CD4-positive, alpha-beta memory T cell (primary cell): ENCODE measurements at regions not wholly inside any gene's neighbourhood (a gene's known extent, or its start where the extent isn't known, plus 50 kb on each side); places are given as distances from the start of the nearest gene placed in this dataset.

Experiments
- CTCF ChIA-PET: fragments of 350-600 bp; sonication (Branson Sonifier 250); formaldehyde crosslinking; loops from one replicate; lab custom pipeline; 2021; ENCODE audit warnings: inconsistent platforms; ENCODE audit not compliant: partially characterized antibody; lab: Charles Lee
- POLR2A ChIA-PET: fragments of 350-600 bp; sonication (Branson Sonifier 250); formaldehyde crosslinking; loops from one replicate; lab custom pipeline; 2021; ENCODE audit not compliant: partially characterized antibody; lab: Charles Lee
- DNase-seq, 5 donors: peaks; one replicate each; pipeline versions ENCODE4 v3.0.0 to v3.0.0-alpha.2; 2020 to 2022; ENCODE audit warnings: mixed read lengths in 1 of 5
- H3K27ac ChIP-seq: one replicate; pipeline ENCODE4 v1.7.0; 2013; ENCODE audit warnings: low read depth, low read length
- H3K27me3 ChIP-seq: 2 replicates; pipeline ENCODE4 v1.7.0; 2013; ENCODE audit warnings: mild to moderate bottlenecking, low read length, moderate library complexity; ENCODE audit not compliant: insufficient read depth
- H3K36me3 ChIP-seq: 2 replicates; pipeline ENCODE4 v1.7.0; 2013; ENCODE audit warnings: mild to moderate bottlenecking, low read length, moderate library complexity; ENCODE audit not compliant: insufficient read depth
- H3K4me1 ChIP-seq: 2 replicates; pipeline ENCODE4 v1.7.0; 2013; ENCODE audit warnings: mild to moderate bottlenecking, low read length, moderate library complexity; ENCODE audit not compliant: insufficient read depth
- H3K4me3 ChIP-seq, 2 donors: one replicate each; pipeline ENCODE4 v1.7.0; 2013; ENCODE audit warnings: low read length in 2 of 2, mild to moderate bottlenecking in 1 of 2
- H3K9me3 ChIP-seq, 2 donors: one replicate each; pipeline ENCODE4 v1.7.0; 2013; ENCODE audit warnings: low read length in 2 of 2, control low read depth in 1 of 2; ENCODE audit not compliant: control insufficient read depth in 1 of 2
- H3K27ac Mint-ChIP-seq, 7 donors: one replicate each; pipeline ENCODE4 v1.8.0; 2020 to 2021; ENCODE audit warnings: mixed read lengths in 7 of 7, mild to moderate bottlenecking in 6 of 7, inconsistent platforms in 3 of 7, moderate library complexity in 3 of 7
- H3K27me3 Mint-ChIP-seq, 2 donors: one replicate each; pipeline ENCODE4 v1.8.0; 2020 to 2021; ENCODE audit warnings: mixed read lengths in 2 of 2
- H3K36me3 Mint-ChIP-seq, 2 donors: one replicate each; pipeline ENCODE4 v1.8.0; 2020 to 2021; ENCODE audit warnings: mixed read lengths in 2 of 2, inconsistent platforms in 1 of 2, mild to moderate bottlenecking in 1 of 2
- H3K4me1 Mint-ChIP-seq, 4 donors: one replicate each; pipeline ENCODE4 v1.8.0; 2020 to 2021; ENCODE audit warnings: mixed read lengths in 4 of 4, mild to moderate bottlenecking in 1 of 4
- H3K4me3 Mint-ChIP-seq, 8 donors: one replicate each; pipeline ENCODE4 v1.8.0; 2020 to 2021; ENCODE audit warnings: mixed read lengths in 8 of 8, mild to moderate bottlenecking in 7 of 8, moderate library complexity in 6 of 8, inconsistent platforms in 3 of 8
- H3K9me3 Mint-ChIP-seq, 8 donors: one replicate each; pipeline ENCODE4 v1.8.0; 2020 to 2021; ENCODE audit warnings: mixed read lengths in 8 of 8, mild to moderate bottlenecking in 5 of 8, inconsistent platforms in 3 of 8, moderate library complexity in 1 of 8
- intact Hi-C: fragments of 100-400 bp; cut with micrococcal nuclease; formaldehyde crosslinking; loops from one replicate; pipeline ENCODE4 v1.15.1; 2023

- H3K9me3 Mint-ChIP-seq, result peaks cover 0 to 9% (median 0%) of the 10 kb centered on the region in 8 donors
- H3K27ac ChIP-seq, result no peak overlapping the region
- no peaks in the 10 kb centered on the region for H3K4me1 Mint-ChIP-seq
- H3K27ac Mint-ChIP-seq, result no peak overlapping the region
- peaks cover 0 to 1% of the 10 kb centered on the region in 2 donors for H3K27me3 Mint-ChIP-seq
- no peaks in the 10 kb centered on the region for H3K36me3 Mint-ChIP-seq
- H3K36me3 ChIP-seq, result no peaks in the 10 kb centered on the region
- no peaks in the 10 kb centered on the region for H3K9me3 ChIP-seq
- no peaks in the 10 kb centered on the region for H3K4me1 ChIP-seq
- ChIA-PET POLR2A (no interaction called here), CTCF (no interaction called here)
- no peak overlapping the region for H3K4me3 Mint-ChIP-seq
- intact Hi-C loops, result no loop called here
- DNase-seq, result no peak
- H3K27me3 ChIP-seq, result no peaks in the 10 kb centered on the region
- H3K4me3 ChIP-seq, result no peak overlapping the region
These were observed 82.7 kb upstream of the TNPO1 start for GRCh38 chr5:72733810-72734209.

- no peaks in the 10 kb centered on the region for H3K4me1 ChIP-seq
- ChIA-PET CTCF (no interaction called here), POLR2A (no interaction called here)
These were observed 92.9 kb upstream of the TNPO1 start for GRCh38 chr5:72723581-72723980.

GRCh38 chr5:72722792-72723452 is 93.5 kb upstream of the TNPO1 start:
- Histone ChIP-seq H3K27ac (no peak overlapping the region), H3K36me3 (no peaks in the 10 kb centered on the region), H3K27me3 (no peaks in the 10 kb centered on the region), H3K4me3 (no peak overlapping the region), H3K4me1 (no peaks in the 10 kb centered on the region), H3K9me3 (no peaks in the 10 kb centered on the region)
- Mint-ChIP-seq H3K27ac (no peak overlapping the region), H3K36me3 (no peaks in the 10 kb centered on the region), H3K27me3 (peaks cover 4 to 26% of the 10 kb centered on the region in 2 donors), H3K4me3 (no peak overlapping the region), H3K9me3 (peaks cover 0 to 2% (median 0%) of the 10 kb centered on the region in 8 donors), H3K4me1 (no peaks in the 10 kb centered on the region)
- CTCF ChIA-PET, result no interaction called here
- POLR2A ChIA-PET, result no interaction called here
- intact Hi-C loops, result no loop called here
- DNase-seq, result no peak

More at GRCh38 chr5:72723581-72723980, 92.9 kb upstream of the TNPO1 start:
- Mint-ChIP-seq H3K27me3 (peaks cover 4 to 26% of the 10 kb centered on the region in 2 donors), H3K4me1 (no peaks in the 10 kb centered on the region), H3K36me3 (no peaks in the 10 kb centered on the region), H3K9me3 (peaks cover 0 to 2% (median 0%) of the 10 kb centered on the region in 8 donors), H3K27ac (no peak overlapping the region), H3K4me3 (no peak overlapping the region)
- no peak for DNase-seq
- H3K27me3 ChIP-seq, result no peaks in the 10 kb centered on the region
- no peak overlapping the region for H3K4me3 ChIP-seq
- H3K27ac ChIP-seq, result no peak overlapping the region
- intact Hi-C loops, result no loop called here
- H3K36me3 ChIP-seq, result no peaks in the 10 kb centered on the region
- no peaks in the 10 kb centered on the region for H3K9me3 ChIP-seq

- Mint-ChIP-seq H3K4me3 (no peak overlapping the region), H3K27me3 (peaks cover 4 to 20% of the 10 kb centered on the region in 2 donors), H3K27ac (no peak overlapping the region), H3K9me3 (peaks cover 0 to 2% (median 0%) of the 10 kb centered on the region in 8 donors), H3K4me1 (no peaks in the 10 kb centered on the region), H3K36me3 (no peaks in the 10 kb centered on the region)
- intact Hi-C loops, result no loop called here
- Histone ChIP-seq H3K4me1 (no peaks in the 10 kb centered on the region), H3K36me3 (no peaks in the 10 kb centered on the region), H3K9me3 (no peaks in the 10 kb centered on the region), H3K4me3 (no peak overlapping the region), H3K27ac (no peak overlapping the region), H3K27me3 (no peaks in the 10 kb centered on the region)
- ChIA-PET CTCF (no interaction called here), POLR2A (no interaction called here)
- DNase-seq, result no peak
These were observed 94.6 kb upstream of the TNPO1 start for GRCh38 chr5:72721844-72722243.

GRCh38 chr5:72720205-72720604 is 96.3 kb upstream of the TNPO1 start:
- H3K4me3 ChIP-seq, result no peak overlapping the region
- intact Hi-C loops, result no loop called here
- Mint-ChIP-seq H3K4me1 (no peaks in the 10 kb centered on the region), H3K4me3 (no peak overlapping the region), H3K9me3 (peaks cover 0 to under 1% (median 0%) of the 10 kb centered on the region in 8 donors), H3K27me3 (peaks cover 4 to 15% of the 10 kb centered on the region in 2 donors), H3K36me3 (no peaks in the 10 kb centered on the region), H3K27ac (no peak overlapping the region)
- H3K4me1 ChIP-seq, result no peaks in the 10 kb centered on the region
- no peak overlapping the region for H3K27ac ChIP-seq
- H3K36me3 ChIP-seq, result no peaks in the 10 kb centered on the region
- no peaks in the 10 kb centered on the region for H3K27me3 ChIP-seq
- ChIA-PET POLR2A (no interaction called here), CTCF (no interaction called here)
- DNase-seq, result no peak
- H3K9me3 ChIP-seq, result no peaks in the 10 kb centered on the region

- H3K27ac Mint-ChIP-seq, result no peak overlapping the region
- H3K4me1 Mint-ChIP-seq, result no peaks in the 10 kb centered on the region
- no peak overlapping the region for H3K4me3 Mint-ChIP-seq
- intact Hi-C loops, result no loop called here
- no peak for DNase-seq
- no peak overlapping the region for H3K27ac ChIP-seq
- no peak overlapping the region for H3K4me3 ChIP-seq
- no peaks in the 10 kb centered on the region for H3K27me3 ChIP-seq
- POLR2A ChIA-PET, result no interaction called here
- H3K9me3 ChIP-seq, result no peaks in the 10 kb centered on the region
- peaks cover 11 to 13% of the 10 kb centered on the region in 2 donors for H3K27me3 Mint-ChIP-seq
- H3K4me1 ChIP-seq, result no peaks in the 10 kb centered on the region
- CTCF ChIA-PET, result no interaction called here
- no peaks in the 10 kb centered on the region for H3K9me3 Mint-ChIP-seq
- no peaks in the 10 kb centered on the region for H3K36me3 ChIP-seq
- no peaks in the 10 kb centered on the region for H3K36me3 Mint-ChIP-seq
These were observed 105.1 kb upstream of the TNPO1 start for GRCh38 chr5:72711351-72711750.

GRCh38 chr5:72709341-72709740 is 107.1 kb upstream of the TNPO1 start:
- ChIA-PET CTCF (no interaction called here), POLR2A (no interaction called here)
- no peaks in the 10 kb centered on the region for H3K9me3 ChIP-seq
- Mint-ChIP-seq H3K4me1 (no peaks in the 10 kb centered on the region), H3K9me3 (no peaks in the 10 kb centered on the region), H3K27me3 (peaks cover 13% of the 10 kb centered on the region in 2 donors), H3K27ac (no peak overlapping the region), H3K36me3 (no peaks in the 10 kb centered on the region), H3K4me3 (no peak overlapping the region)
- H3K27me3 ChIP-seq, result no peaks in the 10 kb centered on the region
- intact Hi-C loops, result no loop called here
- H3K27ac ChIP-seq, result no peak overlapping the region
- H3K36me3 ChIP-seq, result no peaks in the 10 kb centered on the region
- no peak overlapping the region for H3K4me3 ChIP-seq
- no peaks in the 10 kb centered on the region for H3K4me1 ChIP-seq
- no peak for DNase-seq
